IPS DF 6.9 (cell line): ENCODE measurements at regions not wholly inside any gene's neighbourhood (a gene's known extent, or its start where the extent isn't known, plus 50 kb on each side); places are given as distances from the start of the nearest gene placed in this dataset.

Experiments used
- DNase-seq: peaks from one replicate; pipeline ENCODE4 v3.0.0-alpha.2; 2013; ENCODE audit warnings: low read depth, low spot score
- H3K27ac ChIP-seq: one replicate; pipeline ENCODE4 v1.5.1; 2013; ENCODE audit warnings: low read length, control low read depth
- H3K27me3 ChIP-seq: 2 replicates; pipeline ENCODE4 v1.6.1; 2013; ENCODE audit warnings: mild to moderate bottlenecking, low read length; ENCODE audit not compliant: control insufficient read depth, insufficient read depth
- H3K36me3 ChIP-seq: 2 replicates; pipeline ENCODE4 v1.6.1; 2013; ENCODE audit warnings: low read length; ENCODE audit not compliant: control insufficient read depth, insufficient read depth
- H3K4me1 ChIP-seq: 2 replicates; pipeline ENCODE4 v1.6.1; 2013; ENCODE audit warnings: low read length; ENCODE audit not compliant: control insufficient read depth, insufficient read depth
- H3K4me3 ChIP-seq: 2 replicates; pipeline ENCODE4 v1.5.1; 2013; ENCODE audit warnings: mild to moderate bottlenecking, low read length
- H3K9me3 ChIP-seq: 2 replicates; pipeline ENCODE4 v1.6.1; 2013; ENCODE audit warnings: low read length, inconsistent platforms; ENCODE audit not compliant: control insufficient read depth, insufficient read depth
- WGBS: extraction: QIAGEN DNeasy Blood & Tissue Kit; methylation state at CpG from one replicate; pipeline ENCODE4 v1.1.7; 2013; ENCODE audit warnings: mixed read lengths, missing lambda C conversion rate; ENCODE audit not compliant: insufficient read length, insufficient coverage; 5-methylcytosine and 5-hydroxymethylcytosine counted together

DNA sequence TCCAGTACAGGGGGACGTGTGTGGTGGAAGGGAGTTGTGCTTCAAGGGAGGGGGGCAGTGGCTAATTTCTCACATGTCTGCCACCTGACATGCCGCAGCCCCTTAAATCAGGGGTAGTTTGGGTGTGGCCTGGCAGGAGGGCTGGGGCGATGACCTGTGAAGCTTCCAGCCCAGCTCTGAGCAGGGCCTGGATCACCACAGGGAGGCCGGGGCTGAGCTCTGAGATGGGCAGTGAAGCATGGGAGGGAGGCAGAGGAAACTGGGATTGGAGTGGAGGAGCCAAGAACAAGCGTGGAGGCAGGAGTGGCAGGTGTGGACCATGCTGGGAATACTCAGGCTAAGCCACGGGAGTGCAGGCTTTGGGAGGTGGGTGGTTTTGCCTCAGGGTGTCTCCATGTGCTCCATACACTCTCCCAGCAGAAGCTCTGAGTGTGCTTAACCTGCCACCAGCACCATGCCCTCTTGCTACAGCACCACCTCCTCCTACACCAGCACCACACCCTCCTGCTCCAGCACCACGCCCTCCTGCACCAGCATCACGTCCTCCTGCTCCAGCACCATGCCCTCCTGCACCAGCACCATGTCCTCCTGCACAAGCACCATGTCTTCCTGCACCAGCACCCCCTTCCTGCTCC is 99.3 kb upstream of the SHH start:
- Histone ChIP-seq H3K27me3 (no peaks in the 10 kb centered on the region; the same call in 1 of the 2 replicates), H3K36me3 (no peaks in the 10 kb centered on the region), H3K4me3 (no peak overlapping the region), H3K27ac (no peak overlapping the region), H3K9me3 (peaks cover 27% of the 10 kb centered on the region), H3K4me1 (no peaks in the 10 kb centered on the region)
- no peak for DNase-seq
- no CpG with 5 or more reads among the region's 8 CpGs for WGBS

DNA sequence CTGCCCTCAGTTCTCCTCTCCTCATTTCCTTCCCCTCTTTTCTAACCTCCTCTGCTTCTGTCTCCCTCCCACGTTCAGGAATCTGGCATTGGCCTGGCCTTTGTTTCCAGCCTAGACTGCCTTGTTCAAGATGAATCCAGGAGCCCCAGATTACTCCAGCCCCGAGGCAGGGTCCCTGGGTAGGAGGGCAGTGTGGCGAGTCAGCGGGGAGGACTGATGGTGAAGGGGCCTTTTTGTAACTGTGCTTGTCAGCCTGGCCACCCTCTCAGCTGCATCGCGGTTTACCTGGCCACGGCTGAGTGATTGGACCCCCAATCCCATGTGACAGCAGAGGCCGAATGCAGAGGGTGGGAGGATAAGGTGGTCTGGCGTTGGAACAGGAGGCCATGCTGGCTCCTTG is 96.1 kb upstream of the SHH start:
- Histone ChIP-seq H3K9me3 (peaks cover 31% of the 10 kb centered on the region), H3K27me3 (no peaks in the 10 kb centered on the region; the same call in 1 of the 2 replicates), H3K4me3 (no peak overlapping the region), H3K4me1 (no peaks in the 10 kb centered on the region), H3K27ac (no peak overlapping the region), H3K36me3 (no peaks in the 10 kb centered on the region)
- no peak for DNase-seq
- WGBS: no CpG with 5 or more reads among the region's 9 CpGs

DNA sequence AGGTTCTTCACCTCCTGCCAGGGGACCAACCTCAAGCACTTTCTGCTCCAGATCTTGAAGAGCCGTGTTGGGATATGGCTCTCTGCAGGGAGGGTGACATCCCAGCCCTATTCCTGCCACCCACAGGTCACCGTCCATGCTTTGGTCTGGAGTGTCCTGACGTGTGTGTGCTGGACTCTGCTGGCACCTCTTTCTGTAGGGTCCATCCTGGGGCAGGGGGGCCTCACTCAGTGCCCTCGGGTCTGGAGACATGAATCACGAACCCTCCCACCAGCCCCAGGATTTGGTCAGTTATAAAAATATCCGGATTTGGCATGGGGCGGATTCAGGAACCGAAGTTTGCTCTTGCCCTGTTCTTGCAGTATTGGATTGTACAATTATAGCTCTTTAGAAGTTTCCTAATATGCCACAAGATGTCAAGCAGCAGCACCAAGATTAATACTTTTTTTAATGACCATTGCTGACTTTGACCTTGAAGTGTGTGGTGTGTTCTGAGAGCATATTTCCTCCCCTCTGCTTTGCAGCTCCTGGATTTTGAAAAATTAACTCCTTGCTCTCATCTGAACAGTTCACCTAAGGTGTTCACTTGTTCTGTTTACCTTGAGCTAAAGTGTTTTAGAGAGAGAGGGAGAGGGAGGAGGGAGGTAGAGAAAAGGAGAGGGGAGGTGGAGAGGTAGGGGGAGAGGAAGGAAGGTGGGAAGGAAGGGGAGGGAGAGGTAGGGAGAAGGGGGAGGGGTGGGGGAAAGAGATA is 95.4 kb upstream of the SHH start:
- Histone ChIP-seq H3K36me3 (no peaks in the 10 kb centered on the region), H3K27me3 (no peaks in the 10 kb centered on the region; the same call in 1 of the 2 replicates), H3K27ac (no peak overlapping the region), H3K4me3 (no peak overlapping the region), H3K4me1 (no peaks in the 10 kb centered on the region), H3K9me3 (peaks cover 33% of the 10 kb centered on the region)
- DNase-seq: no peak
- WGBS: no CpG with 5 or more reads among the region's 8 CpGs

DNA sequence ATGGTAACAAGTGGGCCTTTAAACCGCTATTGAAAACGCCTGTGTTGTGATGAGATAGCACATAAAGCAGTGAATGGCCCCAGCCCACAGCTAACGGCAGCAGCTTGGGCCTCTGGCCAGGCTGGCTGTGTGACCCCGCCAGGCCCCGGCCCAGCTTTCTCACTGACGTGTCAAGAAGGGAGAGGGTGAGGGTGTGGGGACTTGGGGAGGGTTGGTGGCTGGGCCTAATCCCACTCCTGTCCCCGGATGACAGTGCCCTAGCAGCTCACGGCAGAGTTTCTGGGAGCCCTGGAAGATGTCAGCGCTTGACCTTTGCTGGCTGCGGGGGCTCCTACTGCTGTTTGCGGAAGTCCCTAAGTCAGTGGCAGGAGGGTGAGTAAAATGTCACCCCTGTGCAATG is 88.9 kb upstream of the SHH start:
- H3K9me3 ChIP-seq: peaks cover 31% of the 10 kb centered on the region

DNA sequence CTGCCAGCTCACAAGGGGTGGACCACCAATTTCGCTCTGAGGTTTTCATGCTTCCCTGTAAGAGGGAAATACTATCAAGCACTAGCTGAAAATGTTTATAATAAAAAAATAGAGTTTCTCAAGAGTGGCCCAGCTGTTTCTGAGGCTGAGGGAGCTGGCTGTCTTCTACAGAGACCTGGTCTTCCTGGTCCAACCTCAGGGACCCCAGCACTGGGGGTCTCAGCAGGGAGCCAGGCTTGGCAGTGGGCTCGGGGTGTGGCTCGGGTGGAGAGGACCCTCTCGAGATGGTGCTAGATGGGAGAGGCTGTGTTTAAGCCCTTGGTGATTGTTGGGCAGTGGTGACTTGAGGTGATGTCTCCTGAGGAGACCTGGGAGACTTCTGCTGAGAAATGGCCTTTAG is 87.3 kb upstream of the SHH start:
- H3K4me1 ChIP-seq: no peaks in the 10 kb centered on the region
- DNase-seq: no peak
- H3K27me3 ChIP-seq: no peaks in the 10 kb centered on the region
- no CpG with 5 or more reads among the region's 4 CpGs for WGBS
- H3K36me3 ChIP-seq: no peaks in the 10 kb centered on the region
- peaks cover 27% of the 10 kb centered on the region for H3K9me3 ChIP-seq
- no peak overlapping the region for H3K4me3 ChIP-seq
- no peak overlapping the region for H3K27ac ChIP-seq

More for the DNA sequence above, 88.9 kb upstream of the SHH start:
- H3K36me3 ChIP-seq: no peaks in the 10 kb centered on the region
- H3K27ac ChIP-seq: no peak overlapping the region
- no CpG with 5 or more reads among the region's 11 CpGs for WGBS
- no peaks in the 10 kb centered on the region for H3K4me1 ChIP-seq
- DNase-seq: no peak
- no peaks in the 10 kb centered on the region for H3K27me3 ChIP-seq
- no peak overlapping the region for H3K4me3 ChIP-seq

DNA sequence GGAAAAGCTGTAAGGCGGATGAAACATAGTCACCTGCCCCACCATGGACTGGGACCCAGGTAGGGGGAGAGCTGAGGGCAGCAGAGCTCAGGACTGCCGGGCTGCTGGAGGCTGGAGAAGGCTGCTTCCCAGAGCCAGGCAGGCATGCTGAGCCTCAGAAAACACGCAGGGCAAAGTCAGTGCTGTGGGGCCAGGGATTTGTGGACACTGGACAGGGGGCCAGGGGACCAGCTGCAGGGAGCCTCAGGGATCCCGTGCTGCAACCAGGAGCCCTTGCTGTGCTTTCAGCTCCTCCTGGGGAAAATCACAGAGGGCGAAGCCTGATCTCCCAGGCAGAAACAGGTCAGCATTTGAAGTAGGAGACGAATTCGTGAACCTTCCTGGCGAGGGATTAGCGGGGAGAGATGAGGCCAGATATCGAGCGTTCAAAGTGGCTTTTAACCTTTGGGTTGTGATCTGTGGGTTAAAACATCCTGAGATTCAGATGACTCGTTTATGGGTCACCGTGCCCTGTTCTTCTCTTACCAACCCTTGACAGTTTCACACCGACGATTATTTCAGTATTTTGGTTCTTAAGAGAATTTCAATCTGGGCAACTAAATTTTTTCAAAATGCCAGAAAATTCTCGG is 85.6 kb upstream of the SHH start:
- no peaks in the 10 kb centered on the region for H3K4me1 ChIP-seq
- H3K9me3 ChIP-seq: peaks cover 27% of the 10 kb centered on the region
- H3K27ac ChIP-seq: no peak overlapping the region
- no peak for DNase-seq
- no CpG with 5 or more reads among the region's 16 CpGs for WGBS
- no peaks in the 10 kb centered on the region; the same call in 1 of the 2 replicates for H3K36me3 ChIP-seq
- H3K27me3 ChIP-seq: no peaks in the 10 kb centered on the region
- no peak overlapping the region for H3K4me3 ChIP-seq

DNA sequence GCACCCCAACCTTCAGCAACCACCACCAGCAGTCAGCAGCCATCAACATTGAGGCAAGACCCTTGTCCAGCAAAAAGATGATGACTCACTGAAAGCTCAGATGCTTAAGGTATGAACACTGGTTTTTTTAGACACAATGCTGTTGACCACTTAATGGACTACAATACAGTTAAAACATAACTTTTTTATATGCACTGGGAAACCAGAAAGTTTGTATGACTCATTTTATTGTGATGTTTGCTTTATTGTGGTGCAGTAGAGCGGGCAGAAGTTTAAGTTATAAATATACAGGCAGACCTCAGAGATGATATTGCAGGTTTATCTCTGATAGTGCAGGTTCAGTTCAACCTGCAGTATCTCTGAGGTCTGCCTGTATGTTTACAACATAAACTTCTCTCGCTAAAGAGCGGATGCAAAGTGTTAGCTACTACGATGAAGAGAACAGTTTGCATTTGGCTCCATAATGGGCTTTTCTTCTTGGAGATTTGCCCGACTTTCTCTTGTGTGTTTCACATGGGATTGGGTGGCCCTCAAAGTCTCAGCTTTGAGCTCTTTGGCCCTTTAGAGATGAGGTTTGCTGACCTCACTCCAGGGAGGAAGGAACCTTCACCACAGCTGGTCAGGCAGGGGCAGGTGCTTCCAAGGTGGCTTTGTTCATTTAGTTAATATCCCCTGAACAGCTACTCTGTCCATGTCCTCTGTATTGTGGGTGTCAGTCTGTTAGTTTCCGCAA is 84.4 kb upstream of the SHH start:
- Histone ChIP-seq H3K27me3 (no peaks in the 10 kb centered on the region), H3K36me3 (no peaks in the 10 kb centered on the region; the same call in 1 of the 2 replicates), H3K4me3 (no peak overlapping the region), H3K9me3 (peaks cover 29% of the 10 kb centered on the region), H3K27ac (no peak overlapping the region), H3K4me1 (no peaks in the 10 kb centered on the region)
- WGBS: no CpG with 5 or more reads among the region's 6 CpGs
- DNase-seq: no peak

DNA sequence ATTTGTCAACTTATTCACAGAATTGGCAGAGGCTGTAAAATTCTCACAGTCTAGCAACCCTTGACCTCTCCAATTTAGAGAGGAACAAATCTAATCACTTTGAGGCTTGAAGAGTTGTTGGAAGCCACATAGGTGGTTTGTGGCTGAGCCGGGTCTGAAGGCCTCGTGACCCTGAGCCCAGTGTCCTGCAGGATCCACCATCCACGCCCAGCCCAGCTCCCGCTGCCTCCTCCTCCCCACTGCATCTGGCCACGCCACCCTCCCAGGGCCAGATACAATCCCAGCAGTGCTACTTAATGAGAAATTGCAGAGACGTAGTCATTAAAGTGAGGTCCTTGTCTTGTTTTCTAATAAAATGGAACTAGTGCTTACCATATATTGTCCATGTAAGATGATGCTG is 81.4 kb upstream of the SHH start:
- no peak for DNase-seq
- no peak overlapping the region for H3K4me3 ChIP-seq
- peaks cover 18% of the 10 kb centered on the region for H3K9me3 ChIP-seq
- WGBS: no CpG with 5 or more reads among the region's 6 CpGs
- no peak overlapping the region for H3K27ac ChIP-seq
- no peaks in the 10 kb centered on the region for H3K4me1 ChIP-seq
- no peaks in the 10 kb centered on the region for H3K27me3 ChIP-seq
- H3K36me3 ChIP-seq: no peaks in the 10 kb centered on the region; the same call in 1 of the 2 replicates

DNA sequence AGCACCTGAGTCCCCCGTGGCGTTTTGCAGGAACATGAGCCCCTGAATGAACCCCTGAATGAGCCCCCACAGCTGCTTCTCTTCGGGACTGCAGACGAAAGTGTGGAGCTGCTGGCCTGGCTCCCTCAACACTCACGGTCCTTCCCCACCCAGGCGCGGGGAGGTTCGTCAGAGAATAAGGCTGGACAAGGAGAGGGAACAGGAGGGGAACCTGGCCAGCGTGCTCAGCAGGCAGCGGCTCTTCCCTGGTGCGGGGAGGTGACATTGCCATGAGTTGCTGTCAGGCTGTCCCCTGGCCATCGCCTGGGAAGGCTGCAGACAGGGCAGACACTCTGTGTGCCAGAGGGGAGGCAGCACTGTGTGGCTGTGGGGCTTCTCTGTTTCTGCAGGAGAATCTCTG is 80.9 kb upstream of the SHH start:
- Histone ChIP-seq H3K4me1 (no peaks in the 10 kb centered on the region), H3K36me3 (no peaks in the 10 kb centered on the region; the same call in 1 of the 2 replicates), H3K9me3 (peaks cover 18% of the 10 kb centered on the region), H3K27me3 (no peaks in the 10 kb centered on the region), H3K27ac (no peak overlapping the region), H3K4me3 (no peak overlapping the region)
- WGBS: no CpG with 5 or more reads among the region's 12 CpGs
- DNase-seq: no peak
